ENCODE measurements at regions not wholly inside any gene's neighbourhood (a gene's known extent, or its start where the extent isn't known, plus 50 kb on each side); places are given as distances from the start of the nearest gene placed in this dataset.

DNA sequence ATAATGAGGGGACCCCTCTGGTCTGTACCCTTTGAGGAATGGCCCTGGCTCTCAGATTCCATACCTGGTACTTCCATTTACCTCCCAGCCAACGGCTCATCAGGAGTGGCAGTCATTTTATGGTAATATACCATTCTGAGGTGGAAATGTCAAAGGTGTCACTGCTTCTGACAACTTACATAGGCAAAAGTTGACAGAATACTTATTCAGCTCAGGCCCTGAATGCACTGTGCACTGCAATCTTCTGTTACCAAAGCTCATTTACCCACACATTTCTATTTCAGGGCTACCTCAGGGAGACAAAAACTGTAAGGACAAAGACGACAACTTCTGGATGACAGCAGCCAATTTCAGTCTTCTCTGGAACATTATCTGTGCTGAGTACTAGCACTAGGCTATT lies 212.2 kb upstream of the TMEM260 start:
- no peak for TF ChIP-seq EZH2 (IDR thresholded peaks at IDR 0.05; ENCODE audit: insufficient read depth, low read length)
- TF ChIP-seq, protein P1, sequence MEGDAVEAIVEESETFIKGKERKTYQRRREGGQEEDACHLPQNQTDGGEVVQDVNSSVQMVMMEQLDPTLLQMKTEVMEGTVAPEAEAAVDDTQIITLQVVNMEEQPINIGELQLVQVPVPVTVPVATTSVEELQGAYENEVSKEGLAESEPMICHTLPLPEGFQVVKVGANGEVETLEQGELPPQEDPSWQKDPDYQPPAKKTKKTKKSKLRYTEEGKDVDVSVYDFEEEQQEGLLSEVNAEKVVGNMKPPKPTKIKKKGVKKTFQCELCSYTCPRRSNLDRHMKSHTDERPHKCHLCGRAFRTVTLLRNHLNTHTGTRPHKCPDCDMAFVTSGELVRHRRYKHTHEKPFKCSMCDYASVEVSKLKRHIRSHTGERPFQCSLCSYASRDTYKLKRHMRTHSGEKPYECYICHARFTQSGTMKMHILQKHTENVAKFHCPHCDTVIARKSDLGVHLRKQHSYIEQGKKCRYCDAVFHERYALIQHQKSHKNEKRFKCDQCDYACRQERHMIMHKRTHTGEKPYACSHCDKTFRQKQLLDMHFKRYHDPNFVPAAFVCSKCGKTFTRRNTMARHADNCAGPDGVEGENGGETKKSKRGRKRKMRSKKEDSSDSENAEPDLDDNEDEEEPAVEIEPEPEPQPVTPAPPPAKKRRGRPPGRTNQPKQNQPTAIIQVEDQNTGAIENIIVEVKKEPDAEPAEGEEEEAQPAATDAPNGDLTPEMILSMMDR (IDR thresholded peaks at IDR 0.05; ENCODE audit: insufficient read depth, low read depth, low read length), result no peak

Data from astrocyte (in vitro differentiated cells and primary cell).